Mesenchymal stem cell (in vitro differentiated cells and primary cell): ENCODE measurements at regions not wholly inside any gene's neighbourhood (a gene's known extent, or its start where the extent isn't known, plus 50 kb on each side); places are given as distances from the start of the nearest gene placed in this dataset.

ENCODE experiments used
- DNase-seq: peaks from one replicate; pipeline ENCODE4 v3.0.0-alpha.2; 2013
- H2AFZ ChIP-seq: one replicate; pipeline ENCODE4 v1.6.1; 2013; ENCODE audit warnings: low read depth, mild to moderate bottlenecking, control low read depth, inconsistent platforms, low read length, moderate library complexity
- H2AK5ac ChIP-seq: 2 replicates; pipeline ENCODE4 v1.6.1; 2013; ENCODE audit warnings: low read length, moderate library complexity, mild to moderate bottlenecking, inconsistent platforms; ENCODE audit not compliant: severe bottlenecking
- H2BK120ac ChIP-seq: one replicate; pipeline ENCODE4 v1.6.1; 2013; ENCODE audit warnings: low read depth, mild to moderate bottlenecking, inconsistent platforms, low read length, moderate library complexity
- H2BK12ac ChIP-seq, 2 experiments: one replicate each; pipeline ENCODE4 v1.6.1; 2013; ENCODE audit warnings: inconsistent platforms in 2 of 2, low read length in 2 of 2, mild to moderate bottlenecking in 2 of 2, moderate library complexity in 2 of 2, control low read depth in 1 of 2
- H2BK15ac ChIP-seq: one replicate; pipeline ENCODE4 v1.6.1; 2013; ENCODE audit warnings: mild to moderate bottlenecking, low read depth, inconsistent platforms; ENCODE audit not compliant: poor library complexity, severe bottlenecking
- H2BK5ac ChIP-seq: 2 replicates; pipeline ENCODE4 v1.6.1; 2013; ENCODE audit warnings: low read depth, mild to moderate bottlenecking, low read length, control low read depth, inconsistent platforms; ENCODE audit not compliant: poor library complexity, severe bottlenecking
- H3K14ac ChIP-seq, 2 experiments: one replicate each; pipeline ENCODE4 v1.6.1; 2013; ENCODE audit warnings: inconsistent platforms in 2 of 2, low read length in 2 of 2, control low read depth in 1 of 2, mild to moderate bottlenecking in 1 of 2, moderate library complexity in 1 of 2
- H3K18ac ChIP-seq, 2 experiments: one replicate each; pipeline ENCODE4 v1.6.1; 2013; ENCODE audit warnings: inconsistent platforms in 2 of 2, low read length in 2 of 2, control low read depth in 1 of 2, low read depth in 1 of 2, mild to moderate bottlenecking in 1 of 2
- H3K23ac ChIP-seq, 2 experiments: one replicate each; pipeline ENCODE4 v1.6.1; 2013; ENCODE audit warnings: inconsistent platforms in 2 of 2, low read length in 2 of 2, mild to moderate bottlenecking in 2 of 2, moderate library complexity in 2 of 2, control low read depth in 1 of 2
- H3K27ac ChIP-seq: 2 replicates; pipeline ENCODE4 v1.5.1; 2013; ENCODE audit warnings: mild to moderate bottlenecking, moderate library complexity, low read length, control low read depth, inconsistent platforms; ENCODE audit not compliant: poor library complexity, severe bottlenecking
- H3K27me3 ChIP-seq, 2 experiments: 2 replicates each; pipeline versions ENCODE4 v1.6.1 to v1.7.0; 2013; ENCODE audit warnings: low read length in 2 of 2, mild to moderate bottlenecking in 2 of 2, moderate library complexity in 2 of 2, control low read depth in 1 of 2, inconsistent platforms in 1 of 2; ENCODE audit not compliant: control insufficient read depth in 1 of 2, insufficient read depth in 1 of 2
- H3K36me3 ChIP-seq, 2 experiments: 2 replicates each; pipeline versions ENCODE4 v1.6.1 to v1.7.0; 2013; ENCODE audit warnings: low read length in 2 of 2, control low read depth in 1 of 2, inconsistent platforms in 1 of 2, low read depth in 1 of 2, mild to moderate bottlenecking in 1 of 2; ENCODE audit not compliant: insufficient read depth in 2 of 2, control insufficient read depth in 1 of 2
- H3K4ac ChIP-seq, 2 experiments: one replicate each; pipeline ENCODE4 v1.6.1; 2013; ENCODE audit warnings: inconsistent platforms in 2 of 2, low read length in 2 of 2, mild to moderate bottlenecking in 2 of 2, moderate library complexity in 2 of 2, control low read depth in 1 of 2, low read depth in 1 of 2
- H3K4me1 ChIP-seq: 2 replicates; pipeline ENCODE4 v1.6.1; 2013; ENCODE audit warnings: low read depth, low read length, control low read depth; ENCODE audit not compliant: control insufficient read depth, insufficient read depth
- H3K4me2 ChIP-seq: 2 replicates; pipeline ENCODE4 v1.6.1; 2013; ENCODE audit warnings: low read length, mild to moderate bottlenecking, inconsistent platforms; ENCODE audit not compliant: poor library complexity, severe bottlenecking
- H3K4me3 ChIP-seq, 2 experiments: 2 replicates each; pipeline versions ENCODE4 v1.5.1 to v1.7.0; 2013; ENCODE audit warnings: low read length in 2 of 2, mild to moderate bottlenecking in 2 of 2, control low read depth in 1 of 2, low read depth in 1 of 2; ENCODE audit not compliant: insufficient read depth in 1 of 2
- H3K79me1 ChIP-seq: replicated peaks from 2 replicates; pipeline ENCODE4 v1.6.1; 2013; ENCODE audit warnings: mild to moderate bottlenecking, control low read depth, low read length, inconsistent platforms; ENCODE audit not compliant: poor library complexity, severe bottlenecking
- H3K9ac ChIP-seq: 2 replicates; pipeline ENCODE4 v1.7.0; 2013; ENCODE audit warnings: mild to moderate bottlenecking, low read length, moderate library complexity
- H3K9me3 ChIP-seq: 2 replicates; pipeline ENCODE4 v1.7.0; 2013; ENCODE audit warnings: mild to moderate bottlenecking, low read length; ENCODE audit not compliant: control insufficient read depth
- H4K8ac ChIP-seq: one replicate; pipeline ENCODE4 v1.6.1; 2013; ENCODE audit warnings: inconsistent platforms, mild to moderate bottlenecking, low read length, moderate library complexity
- H4K91ac ChIP-seq: one replicate; pipeline ENCODE4 v1.6.1; 2013; ENCODE audit warnings: mild to moderate bottlenecking, low read length, inconsistent platforms
- WGBS: methylation state at CpG from one replicate; pipeline ENCODE4 v1.1.7; 2013; ENCODE audit warnings: mixed read lengths; 5-methylcytosine and 5-hydroxymethylcytosine counted together

DNA sequence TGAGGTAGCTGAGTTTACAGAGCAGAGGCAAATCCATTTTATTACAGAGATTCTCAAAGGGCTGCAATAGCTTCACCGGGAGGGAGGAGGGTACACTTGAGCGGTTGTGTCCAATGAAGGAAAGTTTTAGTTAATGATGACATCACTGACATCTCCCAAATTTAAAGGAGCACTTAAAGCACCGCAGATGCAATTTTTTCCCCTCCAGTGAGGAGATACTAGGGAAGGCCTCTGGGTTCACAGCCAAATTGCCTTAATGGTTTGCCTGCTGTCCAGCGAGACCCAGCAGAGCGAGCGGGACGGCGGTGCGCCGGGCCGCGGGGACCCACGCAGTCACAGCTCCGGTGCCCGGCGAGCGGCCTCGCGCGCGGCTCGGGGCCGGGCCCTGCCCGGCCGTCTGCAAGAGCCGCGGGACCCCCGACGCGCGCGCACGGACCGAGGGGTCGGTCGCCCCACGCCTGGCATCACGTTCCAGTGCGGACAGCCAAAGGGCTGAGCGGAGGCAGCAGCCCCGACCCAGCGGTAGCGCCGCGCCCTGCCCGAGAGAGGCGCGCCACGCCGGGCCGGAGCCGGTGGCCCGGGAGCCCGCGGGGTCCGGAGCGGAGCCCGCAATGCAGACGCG, 160.5 kb upstream of the CHRNA7 start:
- H3K9me3 ChIP-seq: no peaks in the 10 kb centered on the region
- H4K91ac ChIP-seq: no peak overlapping the region
- H3K4me1 ChIP-seq: peaks cover 6% of the 10 kb centered on the region
- no peaks in the 10 kb centered on the region for H3K79me1 ChIP-seq
- H2BK12ac ChIP-seq: no peak overlapping the region
- WGBS: 4% methylated on average over 24 of the region's 60 CpGs
- H3K23ac ChIP-seq: no peak overlapping the region
- H3K4me2 ChIP-seq: peak overlapping the region; percentile 92
- H3K4ac ChIP-seq: no peak overlapping the region
- peak overlapping the region; percentile 69 to 73 for H3K4me3 ChIP-seq
- DNase-seq: no peak
- H2BK15ac ChIP-seq: no peak overlapping the region
- no peak overlapping the region for H2AFZ ChIP-seq
- H2BK5ac ChIP-seq: no peak overlapping the region
- no peak overlapping the region for H3K14ac ChIP-seq
- H2BK120ac ChIP-seq: no peak overlapping the region
- no peak overlapping the region for H2AK5ac ChIP-seq
- H3K9ac ChIP-seq: peak overlapping the region; percentile 54
- no peak overlapping the region for H3K27ac ChIP-seq
- H4K8ac ChIP-seq: no peak overlapping the region
- no peak overlapping the region for H3K18ac ChIP-seq
- peaks cover 5 to 14% of the 10 kb centered on the region in 2 experiments for H3K27me3 ChIP-seq
- H3K36me3 ChIP-seq: no peaks in the 10 kb centered on the region

DNA sequence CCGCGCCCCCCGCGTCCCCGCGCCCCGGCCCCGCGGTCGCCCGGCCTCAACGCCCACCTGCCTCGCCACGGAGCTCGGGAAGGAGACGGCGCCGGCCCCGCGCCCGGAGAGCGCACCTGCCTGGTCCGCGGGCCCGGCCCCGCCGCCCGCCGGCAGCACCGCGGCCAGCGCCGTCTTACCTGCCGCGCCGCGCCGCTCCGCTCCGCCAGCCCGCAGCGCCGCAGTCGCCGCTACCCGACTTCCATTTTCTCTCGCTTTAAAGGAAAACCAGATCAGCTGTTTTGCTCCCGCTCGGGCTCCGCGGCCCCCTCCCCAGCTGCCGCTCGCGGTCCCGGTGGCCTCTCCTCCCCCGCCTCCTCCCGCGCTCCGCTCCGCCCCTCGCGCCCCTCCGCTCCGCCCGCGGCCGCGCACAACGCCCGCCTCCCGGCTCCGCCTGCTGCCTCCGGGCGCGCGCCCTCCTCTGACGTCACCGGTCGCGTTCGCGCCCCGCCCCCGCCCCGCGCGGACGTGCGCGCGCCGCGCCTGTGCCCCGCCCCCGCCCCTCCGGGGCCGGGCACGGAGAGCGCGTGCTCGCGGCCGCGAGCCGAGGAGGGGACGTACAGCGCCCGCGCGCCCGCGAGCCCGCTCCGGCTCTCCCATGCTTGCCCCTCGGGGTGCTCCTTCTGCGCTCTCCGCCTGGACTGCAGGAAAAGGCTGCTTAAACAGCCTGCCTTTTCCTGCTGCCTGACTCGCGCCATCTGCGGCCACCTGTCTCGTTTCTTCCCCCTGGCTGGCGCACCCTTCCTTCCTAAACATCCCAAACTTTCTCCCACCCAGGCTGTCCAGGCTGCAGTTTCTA, 159.8 kb upstream of the CHRNA7 start, which contains the start of gene OTUD7A:
OTUD7A (minus strand) TSS at position 346 of the 838 bp plus-strand sequence.
- H3K14ac ChIP-seq: no peak within 1 kb of the TSS
- peaks cover 1 to 14% of the 10 kb centered on the region in 2 experiments for H3K27me3 ChIP-seq
- no peak within 1 kb of the TSS for H3K4ac ChIP-seq
- no peak within 1 kb of the TSS for H2BK120ac ChIP-seq
- H3K79me1 ChIP-seq: no peaks in the 10 kb centered on the region
- no peak within 1 kb of the TSS for H2AK5ac ChIP-seq
- no peaks in the 10 kb centered on the region for H3K36me3 ChIP-seq
- peaks cover 6% of the 10 kb centered on the region for H3K4me1 ChIP-seq
- H3K18ac ChIP-seq: no peak within 1 kb of the TSS
- peak within 1 kb of the TSS; percentile 84 for H3K9ac ChIP-seq
- peak within 1 kb of the TSS; percentile 35 for H4K8ac ChIP-seq
- H3K4me2 ChIP-seq: peak within 1 kb of the TSS; percentile 92
- under 1% methylated on average over 78 of the region's 122 CpGs for WGBS
- H3K9me3 ChIP-seq: no peaks in the 10 kb centered on the region
- peak within 1 kb of the TSS; percentile 96 for H2AFZ ChIP-seq
- DNase-seq: peak; percentile 62
- H2BK12ac ChIP-seq: no peak within 1 kb of the TSS
- H3K23ac ChIP-seq: no peak within 1 kb of the TSS
- no peak within 1 kb of the TSS for H2BK15ac ChIP-seq
- H2BK5ac ChIP-seq: no peak within 1 kb of the TSS
- peak within 1 kb of the TSS; percentile 69 to 87 for H3K4me3 ChIP-seq
- H4K91ac ChIP-seq: no peak within 1 kb of the TSS
- H3K27ac ChIP-seq: no peak within 1 kb of the TSS

- peak overlapping the region; percentile 35 for H4K8ac ChIP-seq
- H2BK12ac ChIP-seq: no peak overlapping the region
- no peak overlapping the region for H3K23ac ChIP-seq
- no peak overlapping the region for H3K4ac ChIP-seq
- H3K9ac ChIP-seq: peak overlapping the region; percentile 84
- H3K9me3 ChIP-seq: no peaks in the 10 kb centered on the region
- no peaks in the 10 kb centered on the region for H3K36me3 ChIP-seq
- no peak overlapping the region for H2BK120ac ChIP-seq
- 33% methylated on average over 10 of the region's 14 CpGs for WGBS
- peak overlapping the region; percentile 58 to 87 for H3K4me3 ChIP-seq
- H3K27me3 ChIP-seq: peaks cover 0 to 14% of the 10 kb centered on the region in 2 experiments
- H3K14ac ChIP-seq: no peak overlapping the region
- DNase-seq: no peak
- H3K18ac ChIP-seq: no peak overlapping the region
- peak overlapping the region; percentile 55 for H3K4me2 ChIP-seq
- peak overlapping the region; percentile 96 for H2AFZ ChIP-seq
- no peak overlapping the region for H2AK5ac ChIP-seq
- H3K79me1 ChIP-seq: no peaks in the 10 kb centered on the region
- H4K91ac ChIP-seq: no peak overlapping the region
- H2BK5ac ChIP-seq: no peak overlapping the region
- H3K27ac ChIP-seq: no peak overlapping the region
- no peak overlapping the region for H2BK15ac ChIP-seq
- peaks cover 6% of the 10 kb centered on the region for H3K4me1 ChIP-seq
Observed at GRCh38 chr15:31871166-31871886, 159.0 kb upstream of the CHRNA7 start.

GRCh38 chr15:31871887-31872281, 158.4 kb upstream of the CHRNA7 start:
- WGBS: 90% methylated on average over 2 of the region's 6 CpGs

More at GRCh38 chr15:31871887-31872281, 158.4 kb upstream of the CHRNA7 start:
- Histone ChIP-seq H2BK5ac (no peak overlapping the region), H4K8ac (no peak overlapping the region), H3K23ac (no peak overlapping the region), H3K36me3 (no peaks in the 10 kb centered on the region), H3K27ac (no peak overlapping the region), H3K18ac (no peak overlapping the region), H2BK120ac (no peak overlapping the region), H3K4me1 (peaks cover 6% of the 10 kb centered on the region), H2AK5ac (no peak overlapping the region), H3K9ac (no peak overlapping the region), H2BK15ac (no peak overlapping the region), H4K91ac (no peak overlapping the region), H3K4me3 (no peak overlapping the region), H3K27me3 (peaks cover 0 to 14% of the 10 kb centered on the region in 2 experiments), H3K14ac (no peak overlapping the region), H2AFZ (no peak overlapping the region), H3K9me3 (no peaks in the 10 kb centered on the region), H3K4ac (no peak overlapping the region), H3K79me1 (no peaks in the 10 kb centered on the region), H3K4me2 (no peak overlapping the region), H2BK12ac (no peak overlapping the region)
- DNase-seq: no peak
